MM.1S (cell line): ENCODE measurements at regions not wholly inside any gene's neighbourhood (a gene's known extent, or its start where the extent isn't known, plus 50 kb on each side); places are given as distances from the start of the nearest gene placed in this dataset.

Experiments used
- EZH2 ChIP-seq: fragments of 300-600 bp; sonication (generic); optimal IDR thresholded peaks from 2 replicates; pipeline ENCODE3; 2017; ENCODE audit warnings: low read depth, mild to moderate bottlenecking, antibody characterized with exemption, low read length, mixed read lengths
- EZH2phosphoT487 ChIP-seq: fragments of 300-600 bp; sonication (generic); IDR thresholded peaks from 2 replicates; pipeline ENCODE4 v1.6.1; 2018; ENCODE audit warnings: antibody characterized with exemption, low read length
- TF ChIP-seq, protein P1 (sequence below): fragments of 300-600 bp; sonication (generic); IDR thresholded peaks from 2 replicates; pipeline ENCODE4 v1.5.1; 2016; ENCODE audit warnings: antibody characterized with exemption, low read length, mixed read lengths

DNA sequence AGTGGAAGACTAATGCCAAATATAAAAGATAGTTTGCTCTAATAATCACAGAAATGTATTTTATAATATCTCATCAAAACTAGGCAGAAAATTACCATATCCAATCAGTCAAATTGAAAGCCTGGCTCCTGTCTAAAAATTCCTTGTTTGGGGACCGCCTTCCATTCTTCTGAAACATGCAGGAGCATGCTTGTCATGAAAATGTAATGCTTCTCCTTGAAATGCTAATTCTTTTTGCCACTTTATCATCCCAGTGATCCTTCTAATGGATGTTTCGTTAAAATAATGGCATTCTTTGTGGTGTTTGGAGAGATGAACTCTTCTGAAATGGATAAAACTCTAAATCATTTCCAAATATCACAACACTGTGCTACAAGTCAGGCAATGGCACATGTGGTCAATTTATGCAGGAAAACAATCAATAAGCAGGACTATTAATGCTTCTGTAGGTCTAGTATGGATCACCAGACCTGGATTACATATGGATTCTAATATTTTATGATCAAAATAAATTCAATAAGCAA, 1039.1 kb upstream of the NXPH2 start:
- TF ChIP-seq, protein P1, sequence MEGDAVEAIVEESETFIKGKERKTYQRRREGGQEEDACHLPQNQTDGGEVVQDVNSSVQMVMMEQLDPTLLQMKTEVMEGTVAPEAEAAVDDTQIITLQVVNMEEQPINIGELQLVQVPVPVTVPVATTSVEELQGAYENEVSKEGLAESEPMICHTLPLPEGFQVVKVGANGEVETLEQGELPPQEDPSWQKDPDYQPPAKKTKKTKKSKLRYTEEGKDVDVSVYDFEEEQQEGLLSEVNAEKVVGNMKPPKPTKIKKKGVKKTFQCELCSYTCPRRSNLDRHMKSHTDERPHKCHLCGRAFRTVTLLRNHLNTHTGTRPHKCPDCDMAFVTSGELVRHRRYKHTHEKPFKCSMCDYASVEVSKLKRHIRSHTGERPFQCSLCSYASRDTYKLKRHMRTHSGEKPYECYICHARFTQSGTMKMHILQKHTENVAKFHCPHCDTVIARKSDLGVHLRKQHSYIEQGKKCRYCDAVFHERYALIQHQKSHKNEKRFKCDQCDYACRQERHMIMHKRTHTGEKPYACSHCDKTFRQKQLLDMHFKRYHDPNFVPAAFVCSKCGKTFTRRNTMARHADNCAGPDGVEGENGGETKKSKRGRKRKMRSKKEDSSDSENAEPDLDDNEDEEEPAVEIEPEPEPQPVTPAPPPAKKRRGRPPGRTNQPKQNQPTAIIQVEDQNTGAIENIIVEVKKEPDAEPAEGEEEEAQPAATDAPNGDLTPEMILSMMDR = no peak
- TF ChIP-seq EZH2 (no peak), EZH2phosphoT487 (no peak)
